D341Med (cell line): ENCODE measurements at regions not wholly inside any gene's neighbourhood (a gene's known extent, or its start where the extent isn't known, plus 50 kb on each side); places are given as distances from the start of the nearest gene placed in this dataset.

ENCODE experiments used
- DNase-seq: peaks from one replicate; pipeline ENCODE4 v3.0.0; 2012; ENCODE audit warnings: low spot score

- no peak for DNase-seq
Observed at GRCh38 chr6:3587660-3588059, 130.8 kb upstream of the SLC22A23 start.

GRCh38 chr6:3585320-3585935 lies 128.6 kb upstream of the SLC22A23 start:
- DNase-seq: no peak

GRCh38 chr6:3584606-3585005 lies 127.8 kb upstream of the SLC22A23 start:
- DNase-seq: no peak

GRCh38 chr6:3581469-3581868 lies 124.6 kb upstream of the SLC22A23 start:
- DNase-seq: no peak

GRCh38 chr6:3579652-3580175 lies 122.9 kb upstream of the SLC22A23 start:
- no peak for DNase-seq

- no peak for DNase-seq
Observed at GRCh38 chr6:3578981-3579380, 122.1 kb upstream of the SLC22A23 start.

GRCh38 chr6:3577517-3577916 lies 120.7 kb upstream of the SLC22A23 start:
- DNase-seq: no peak

GRCh38 chr6:3575701-3576100 lies 118.9 kb upstream of the SLC22A23 start:
- DNase-seq: no peak

- DNase-seq: no peak
Observed at GRCh38 chr6:3575166-3575565, 118.3 kb upstream of the SLC22A23 start.

GRCh38 chr6:3573670-3574069 lies 116.8 kb upstream of the SLC22A23 start:
- DNase-seq: no peak

- DNase-seq: no peak
Observed at GRCh38 chr6:3571836-3572235, 115.0 kb upstream of the SLC22A23 start.

GRCh38 chr6:3571250-3571681 lies 114.4 kb upstream of the SLC22A23 start:
- no peak for DNase-seq

- DNase-seq: no peak
Observed at GRCh38 chr6:3569816-3570215, 113.0 kb upstream of the SLC22A23 start.

- DNase-seq: peak; percentile 92
Observed at GRCh38 chr6:3568396-3569082, 111.7 kb upstream of the SLC22A23 start.

GRCh38 chr6:3566812-3567211 lies 110.0 kb upstream of the SLC22A23 start:
- no peak for DNase-seq

GRCh38 chr6:3565291-3565690 lies 108.4 kb upstream of the SLC22A23 start:
- DNase-seq: no peak

GRCh38 chr6:3561725-3562124 lies 104.9 kb upstream of the SLC22A23 start:
- peak; percentile 72 for DNase-seq

- DNase-seq: no peak
Observed at GRCh38 chr6:3560211-3560610, 103.4 kb upstream of the SLC22A23 start.

- DNase-seq: no peak
Observed at GRCh38 chr6:3559561-3559960, 102.7 kb upstream of the SLC22A23 start.

- no peak for DNase-seq
Observed at GRCh38 chr6:3557336-3557735, 100.5 kb upstream of the SLC22A23 start.

- no peak for DNase-seq
Observed at GRCh38 chr6:3553254-3553653, 96.4 kb upstream of the SLC22A23 start.

GRCh38 chr6:3551716-3552511 lies 95.1 kb upstream of the SLC22A23 start:
- no peak for DNase-seq
